ENCODE measurements at regions not wholly inside any gene's neighbourhood (a gene's known extent, or its start where the extent isn't known, plus 50 kb on each side); places are given as distances from the start of the nearest gene placed in this dataset.

DNA sequence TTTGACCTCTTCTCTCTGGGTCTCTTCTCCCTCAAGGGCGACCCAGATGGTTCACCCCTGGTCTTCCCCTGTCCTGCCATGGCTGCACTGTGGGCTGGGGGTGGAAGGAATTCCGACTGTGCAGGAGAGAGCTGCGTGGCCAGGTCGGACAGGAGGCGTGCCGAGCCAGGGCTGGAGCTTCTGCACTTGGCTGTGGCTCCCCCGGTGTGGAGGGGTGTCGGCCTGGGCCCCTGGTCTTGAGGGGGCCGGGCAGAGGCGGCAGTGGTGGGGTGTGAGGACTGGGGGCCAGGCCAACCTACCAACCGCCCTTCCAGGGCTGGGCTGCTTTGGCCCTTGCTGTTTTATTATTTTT, 74.9 kb upstream of the SHH start:
- DNase-seq (ENCODE audit: low spot score) = no peak

DNA sequence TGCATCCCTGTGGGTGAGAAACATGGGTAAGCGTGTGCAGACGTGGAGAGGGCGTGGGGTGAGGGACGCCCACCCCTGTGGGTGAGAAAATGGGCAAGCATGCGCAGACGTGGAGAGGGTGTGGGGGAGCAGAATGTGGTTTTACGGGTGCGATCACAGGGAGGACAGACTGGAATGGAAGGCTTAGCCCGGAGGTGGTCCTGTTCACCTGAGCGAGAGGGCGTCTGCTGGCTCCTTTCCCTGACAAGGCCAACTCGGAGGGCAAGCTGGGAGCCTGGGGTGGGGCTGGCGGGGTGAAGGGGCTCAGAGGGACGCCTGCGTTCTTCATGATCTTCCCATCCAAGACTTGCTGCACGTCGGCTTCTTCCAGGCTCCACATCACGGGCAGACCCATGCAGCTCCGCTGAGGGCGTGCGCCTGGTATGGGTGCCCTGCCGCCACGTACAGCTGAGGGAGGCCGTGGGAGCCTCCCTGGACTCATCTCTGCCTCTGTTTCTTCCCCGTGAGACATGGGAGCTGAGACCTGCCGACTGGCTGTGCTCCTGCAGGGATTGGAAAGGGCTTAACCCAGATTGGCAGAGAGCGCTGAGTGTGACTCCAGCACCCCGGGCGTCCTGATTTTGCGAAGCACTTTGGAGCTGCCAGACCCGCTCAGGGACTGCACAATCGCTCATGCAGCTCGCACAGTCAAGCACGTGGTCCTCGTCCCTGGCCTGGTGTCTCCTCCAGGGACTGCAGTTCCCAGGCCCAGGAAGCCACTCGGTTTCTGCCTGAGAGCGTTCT, 74.3 kb upstream of the SHH start:
- no peak for DNase-seq (ENCODE audit: low spot score)

DNA sequence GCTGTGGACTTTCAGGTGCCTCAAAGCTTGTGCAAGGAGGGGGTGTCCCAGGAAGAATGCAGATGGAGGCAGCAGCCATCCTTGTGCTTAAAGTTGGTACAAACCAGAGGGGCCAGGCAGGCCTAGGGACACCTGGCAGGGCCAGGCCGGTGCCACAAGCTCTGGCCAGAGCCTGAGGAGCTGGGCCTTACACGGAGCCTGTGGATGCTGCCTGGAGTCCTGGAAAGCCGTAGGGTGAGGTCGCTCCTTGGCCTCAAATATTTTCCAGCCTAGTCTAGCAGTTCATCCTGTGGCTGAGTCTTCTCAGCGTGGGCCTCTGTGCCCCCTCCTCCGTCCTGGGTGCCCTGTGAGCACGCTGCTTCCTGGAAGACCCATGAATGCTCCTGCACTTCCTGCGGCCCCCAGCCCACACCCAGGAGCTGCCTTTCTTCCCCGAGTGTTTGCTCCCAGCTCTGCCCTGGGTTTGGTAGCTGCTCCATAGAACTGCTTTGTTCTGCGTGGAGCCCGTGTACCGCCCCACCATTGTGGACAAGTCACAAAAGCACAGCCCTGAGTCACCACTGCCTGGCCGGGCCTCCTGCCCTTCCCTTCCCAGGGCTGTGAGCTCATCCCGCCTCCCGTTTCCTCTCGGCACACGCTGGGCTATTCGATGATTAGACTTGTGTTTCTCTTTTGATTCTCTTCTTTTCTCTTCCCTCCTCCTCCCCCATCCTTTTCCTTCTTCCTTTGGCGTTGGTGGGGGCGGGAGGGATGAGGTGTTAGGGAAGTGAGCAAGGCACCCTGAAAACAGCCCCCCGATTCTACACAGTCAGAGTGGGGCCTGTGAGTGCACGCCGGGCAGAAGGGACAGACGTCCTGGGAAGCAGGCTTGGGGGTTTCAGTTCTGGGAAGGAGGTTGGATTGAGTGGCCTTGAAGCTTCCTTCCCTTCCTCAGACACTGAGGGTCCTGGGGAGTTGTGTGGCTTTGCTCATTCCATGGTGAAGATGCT, 73.2 kb upstream of the SHH start:
- DNase-seq (ENCODE audit: low spot score) = no peak

DNA sequence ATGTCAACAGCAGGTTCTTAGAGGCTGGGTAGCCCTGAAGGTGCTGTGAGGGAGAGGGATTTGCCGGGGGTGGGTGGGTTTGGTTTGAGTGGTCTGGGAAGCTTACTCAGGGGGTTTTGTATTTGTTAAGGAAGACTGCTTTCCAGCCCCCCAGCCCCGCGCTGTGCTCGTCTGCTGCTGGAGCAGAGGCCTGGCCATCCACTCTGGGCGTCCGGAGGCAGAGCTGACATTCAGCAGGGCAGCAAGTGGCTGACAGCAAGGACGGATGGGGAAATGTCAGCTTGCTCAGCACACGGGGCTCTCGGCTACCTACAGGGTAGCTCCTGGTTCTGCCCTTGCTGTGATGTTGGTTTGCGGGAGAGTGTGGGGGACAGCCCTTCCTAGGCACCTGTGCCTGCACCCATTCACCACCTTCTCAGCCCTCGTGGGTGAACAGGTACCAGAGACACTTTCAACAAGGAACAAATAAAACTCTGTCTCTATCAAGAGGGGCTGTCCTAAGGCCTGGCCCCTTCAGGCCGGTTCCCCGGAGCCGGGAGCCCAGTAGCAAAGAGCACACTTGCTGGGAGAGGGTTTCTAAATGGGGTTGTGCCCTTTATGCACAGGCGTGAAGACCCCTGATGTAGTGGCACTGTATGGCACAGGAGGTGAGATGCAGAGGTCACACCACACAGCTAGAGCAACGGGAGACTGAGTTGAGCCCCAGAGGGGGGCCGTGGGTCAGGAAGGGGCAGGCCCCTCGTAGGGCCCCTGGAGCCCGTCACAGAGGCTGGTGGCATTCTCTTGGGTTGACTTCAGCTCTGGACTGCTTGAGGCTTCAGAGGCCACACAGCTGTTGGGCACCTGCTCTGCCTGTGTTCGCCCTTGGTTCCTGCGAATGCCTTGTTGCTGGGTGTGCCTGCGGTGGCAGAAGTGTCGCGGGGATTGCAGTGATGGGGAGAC, 72.2 kb upstream of the SHH start:
- DNase-seq (ENCODE audit: low spot score) = no peak

DNA sequence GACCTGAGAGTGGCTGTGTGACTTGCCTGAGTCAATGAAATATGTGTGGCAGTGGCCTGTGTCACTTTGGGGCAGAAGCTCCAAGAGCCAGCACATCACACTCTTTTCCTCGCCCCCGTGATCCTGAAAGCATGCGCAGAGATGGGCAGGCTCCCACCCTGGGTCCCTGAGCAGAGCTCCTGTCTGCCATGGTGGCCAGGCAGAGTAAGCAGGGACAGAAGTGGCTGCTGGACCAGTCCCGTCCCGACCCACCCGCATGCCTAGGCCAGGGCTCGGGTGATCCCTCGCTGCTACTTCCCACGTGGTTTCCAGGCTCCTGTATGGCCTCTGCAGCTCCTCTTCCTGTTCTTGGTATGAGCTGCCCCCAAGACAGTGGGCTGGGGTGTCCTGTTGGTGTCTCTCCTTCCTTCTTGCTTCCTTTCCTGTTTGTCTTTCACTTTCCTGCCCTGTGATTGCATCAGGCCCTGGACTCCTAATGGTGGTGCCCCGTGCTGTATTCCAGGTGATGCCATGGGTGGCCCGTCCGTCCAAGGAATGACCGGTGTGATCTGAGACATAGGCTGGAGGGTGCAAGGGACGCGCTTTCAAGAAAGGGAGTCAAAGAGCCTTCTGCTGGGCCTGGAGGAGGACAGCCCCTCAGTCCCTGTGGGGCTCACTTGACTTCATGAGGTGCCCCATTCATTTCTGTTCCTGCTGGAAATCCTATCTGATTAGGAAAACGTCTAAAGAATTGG, 71.4 kb upstream of the SHH start:
- DNase-seq (ENCODE audit: low spot score) = no peak

DNA sequence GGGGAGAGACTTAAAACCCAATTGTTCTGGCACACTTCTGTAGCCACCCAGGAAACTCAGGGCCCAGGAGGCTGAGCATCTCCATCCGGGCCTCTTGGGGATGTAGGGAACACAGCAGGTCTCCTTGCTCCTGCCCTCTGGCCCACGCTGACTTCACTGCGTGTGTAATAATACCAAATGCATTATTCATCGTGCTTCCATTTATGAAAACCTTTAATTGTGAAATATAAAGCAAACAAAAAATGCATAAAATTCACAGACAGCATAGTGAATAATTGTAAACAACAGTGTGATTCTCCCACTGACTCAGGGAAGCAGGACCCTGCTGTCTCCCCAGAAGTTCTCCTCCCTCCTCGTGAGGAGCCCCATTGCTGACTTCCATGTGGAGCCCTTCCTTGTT, 70.3 kb upstream of the SHH start:
- DNase-seq (ENCODE audit: low spot score) = no peak

DNA sequence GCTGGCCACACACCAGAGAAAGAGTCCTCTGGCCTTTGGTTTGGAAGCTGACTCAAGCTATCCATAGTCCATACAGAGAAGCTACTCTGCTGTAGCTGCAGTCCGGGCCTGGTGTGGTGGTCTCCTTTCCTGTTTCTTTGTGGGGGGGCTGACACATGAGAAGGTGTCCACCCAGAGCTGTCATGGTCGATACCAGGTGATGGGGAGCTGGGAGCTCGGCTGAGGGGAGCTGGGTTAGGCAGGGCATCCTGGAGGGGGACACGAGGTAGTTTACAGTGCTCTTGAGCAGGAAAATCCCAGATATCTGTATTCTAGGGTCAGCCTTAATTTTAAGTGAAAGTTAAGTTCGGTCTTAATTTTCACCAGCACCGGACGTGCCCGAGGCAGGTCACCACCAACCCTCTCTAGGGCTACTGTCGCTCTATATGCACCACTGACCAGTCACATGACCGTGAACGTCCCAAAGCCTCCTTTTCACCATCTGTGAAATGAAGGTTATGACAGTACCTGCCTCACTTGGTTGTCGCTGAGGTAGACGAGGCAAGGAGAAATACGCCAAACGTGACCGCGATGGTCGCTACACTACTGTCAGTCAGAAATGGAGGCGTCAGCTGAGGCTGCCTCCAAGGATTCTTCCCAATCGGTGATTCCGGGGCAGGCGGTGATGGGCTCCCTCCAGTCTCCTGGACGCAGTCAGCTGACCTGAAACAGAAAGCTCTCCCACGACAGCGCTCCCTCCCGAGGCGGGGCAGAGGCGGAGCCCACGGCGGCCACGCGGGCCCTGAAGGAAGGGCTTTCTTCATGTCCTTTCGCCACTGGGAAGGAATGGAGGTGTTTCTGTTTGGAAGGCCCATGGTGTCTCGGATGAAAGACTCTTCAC, 69.4 kb upstream of the SHH start:
- DNase-seq (ENCODE audit: low spot score) = no peak

DNA sequence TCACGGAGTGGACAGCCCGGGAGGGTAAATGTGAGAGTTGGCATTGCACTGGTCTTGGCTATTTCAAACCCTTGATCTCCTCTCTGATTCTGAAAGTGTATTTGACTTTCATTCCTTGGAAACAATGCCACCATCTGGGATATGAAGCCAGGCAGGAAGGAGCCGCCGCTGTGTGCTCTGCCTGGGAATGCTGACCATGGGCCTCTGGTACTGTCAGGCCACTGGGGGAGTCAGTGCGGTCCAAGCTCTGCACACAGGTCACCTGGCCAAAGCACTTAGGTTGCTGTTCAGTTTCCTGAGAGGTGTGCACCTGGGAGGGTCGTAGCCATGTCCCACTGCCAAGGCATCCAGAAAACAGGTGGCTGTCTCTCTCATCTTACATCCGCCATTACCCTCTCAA, 68.5 kb upstream of the SHH start:
- no peak for DNase-seq (ENCODE audit: low spot score)

DNA sequence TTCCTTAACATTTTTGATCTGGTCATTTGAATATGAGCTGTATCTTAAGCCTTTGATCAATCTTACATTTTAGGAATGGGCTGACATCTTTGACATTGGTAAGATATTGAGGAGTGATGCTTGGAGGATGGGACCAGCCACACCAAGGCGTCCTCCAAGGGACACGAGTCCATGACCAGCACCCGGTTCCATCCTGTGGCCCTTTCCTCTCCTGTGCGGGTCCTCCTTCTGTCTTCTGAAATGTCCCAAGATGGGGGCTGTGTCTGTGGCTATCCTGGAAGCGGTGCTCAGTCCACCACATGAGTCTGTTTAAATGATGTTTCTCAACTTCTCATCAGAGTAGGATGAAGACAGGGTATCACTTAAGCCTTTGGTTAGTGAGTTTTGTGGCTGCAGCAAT, 67.3 kb upstream of the SHH start:
- no peak for DNase-seq (ENCODE audit: low spot score)

DNA sequence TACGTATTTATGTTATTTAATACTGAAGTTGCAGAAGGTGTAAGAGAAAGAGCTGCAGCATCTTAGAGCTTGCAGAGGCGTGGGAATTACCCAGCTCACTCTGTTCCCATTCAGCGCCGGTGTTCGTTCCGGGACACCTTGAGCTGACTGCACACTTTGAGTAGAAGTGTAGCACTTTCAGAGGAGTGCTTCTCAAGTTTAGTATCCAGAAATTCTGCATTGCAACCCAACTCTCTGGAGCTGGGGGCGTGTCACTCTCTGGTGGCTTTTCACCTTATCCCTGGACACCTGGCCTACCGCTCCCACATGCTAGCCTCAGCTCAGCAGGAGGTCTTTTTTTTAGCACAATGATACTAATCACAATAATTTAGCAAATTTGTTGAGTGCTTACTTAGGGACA, 66.4 kb upstream of the SHH start:
- no peak for DNase-seq (ENCODE audit: low spot score)

DNA sequence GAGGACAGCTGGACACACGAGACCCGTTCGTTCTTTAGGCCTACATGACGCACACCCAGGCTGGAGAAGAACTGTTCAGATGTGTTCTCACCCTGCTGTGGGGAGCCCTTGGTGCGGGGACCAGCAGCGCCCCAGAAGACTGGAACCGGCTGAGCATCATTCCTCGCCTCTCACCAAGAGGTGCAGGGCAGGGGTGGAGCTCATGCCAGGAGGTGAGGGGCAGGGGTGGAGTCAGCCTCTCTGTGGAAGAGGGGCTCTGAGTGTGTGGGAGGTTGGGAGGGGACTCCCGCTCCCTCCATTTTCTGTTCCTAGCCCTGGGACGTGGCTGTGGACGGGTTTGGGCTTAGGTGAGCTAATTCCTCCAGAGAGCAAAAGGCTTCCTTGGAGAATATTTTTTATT, 66.0 kb upstream of the SHH start:
- DNase-seq (ENCODE audit: low spot score) = no peak

DNA sequence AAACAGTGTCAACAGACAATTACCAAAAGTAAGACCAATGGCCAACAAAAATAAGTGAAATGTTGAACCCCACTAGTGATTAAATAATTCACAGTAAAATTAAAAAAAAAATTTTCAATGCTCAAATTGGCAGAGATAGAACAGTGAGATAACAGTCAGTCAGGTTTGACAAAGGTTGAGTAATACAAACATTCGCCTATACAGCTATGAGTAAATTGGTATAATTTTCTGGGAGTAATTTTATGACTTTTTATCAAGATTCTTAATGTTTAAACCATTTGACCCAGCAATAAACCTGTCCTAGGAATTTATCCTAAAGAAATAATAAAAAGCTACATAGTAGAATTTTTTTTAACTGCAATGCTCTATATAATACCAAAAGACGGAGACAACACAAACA, 64.9 kb upstream of the SHH start:
- no peak for DNase-seq (ENCODE audit: low spot score)

DNA sequence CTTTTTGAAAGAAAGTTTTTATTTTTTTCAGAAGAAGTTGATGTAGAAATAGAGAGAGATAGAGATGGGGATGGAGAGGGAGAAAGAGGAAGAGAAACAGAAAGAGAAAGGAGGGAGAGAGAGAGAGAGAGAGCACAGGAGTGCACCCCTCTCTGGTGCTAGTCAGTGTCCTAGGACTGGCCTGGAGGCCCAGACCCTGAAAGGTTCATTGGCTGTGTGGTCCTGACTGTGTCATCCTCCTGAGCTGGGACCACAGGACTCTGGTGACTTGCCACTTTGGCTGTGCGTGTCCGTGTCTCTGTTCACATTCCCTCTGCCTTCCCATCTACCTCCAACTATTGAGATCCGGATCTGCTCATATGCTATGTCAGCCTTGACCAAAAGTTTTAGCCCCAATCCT, 62.1 kb upstream of the SHH start:
- DNase-seq (ENCODE audit: low spot score) = no peak

DNA sequence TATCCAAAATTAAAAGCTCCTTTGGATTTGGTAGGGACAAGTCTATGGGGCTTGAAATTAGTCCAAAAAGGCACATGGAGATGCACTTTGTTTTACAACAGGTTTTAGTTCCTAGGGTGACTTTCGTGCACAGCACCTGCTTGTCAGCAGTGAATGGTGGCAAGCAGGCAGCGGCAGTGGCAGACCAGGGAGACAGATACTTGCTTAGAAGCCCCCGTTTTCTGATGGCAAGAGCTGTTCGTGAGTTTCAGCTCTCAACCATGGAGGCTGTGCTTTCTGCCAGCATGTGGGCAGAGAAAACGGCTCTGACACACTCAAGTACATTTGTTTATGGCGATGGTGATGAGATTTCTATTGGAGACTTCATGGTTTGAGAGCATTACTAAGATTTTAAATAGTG, 61.7 kb upstream of the SHH start:
- no peak for DNase-seq (ENCODE audit: low spot score)

DNA sequence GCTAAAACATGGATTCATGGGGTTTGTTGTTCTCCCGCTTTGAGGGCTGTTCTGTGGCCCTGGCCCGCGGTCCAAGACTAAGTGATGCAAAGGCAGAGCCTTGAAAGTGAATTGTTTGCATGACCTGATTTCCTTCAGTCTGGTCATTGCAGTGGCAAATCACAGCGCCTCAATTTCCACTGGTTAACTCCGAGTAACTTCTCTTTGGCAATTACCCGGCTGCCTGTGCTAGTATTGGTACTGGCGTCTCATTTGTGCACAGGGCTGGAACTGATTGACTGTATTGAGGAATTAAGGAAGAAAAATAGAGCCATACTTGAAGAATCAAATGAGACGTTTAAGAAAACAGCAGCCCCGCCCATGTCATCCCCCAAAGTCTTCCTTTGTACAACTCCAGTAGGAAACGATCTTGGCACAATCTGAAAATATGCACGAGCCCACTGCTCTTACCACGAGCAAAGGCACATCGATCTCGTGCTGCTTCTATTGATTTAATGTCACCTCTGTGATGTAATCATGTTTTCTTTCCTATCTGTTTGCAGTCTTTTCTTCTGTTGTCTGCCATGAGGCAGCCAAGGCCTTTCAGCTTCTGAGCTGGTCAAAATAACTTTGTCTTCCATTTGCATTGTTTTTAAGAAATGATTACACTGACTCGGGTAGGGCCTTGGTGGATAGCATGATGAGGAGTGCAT, 60.6 kb upstream of the SHH start:
- no peak for DNase-seq (ENCODE audit: low spot score)

DNA sequence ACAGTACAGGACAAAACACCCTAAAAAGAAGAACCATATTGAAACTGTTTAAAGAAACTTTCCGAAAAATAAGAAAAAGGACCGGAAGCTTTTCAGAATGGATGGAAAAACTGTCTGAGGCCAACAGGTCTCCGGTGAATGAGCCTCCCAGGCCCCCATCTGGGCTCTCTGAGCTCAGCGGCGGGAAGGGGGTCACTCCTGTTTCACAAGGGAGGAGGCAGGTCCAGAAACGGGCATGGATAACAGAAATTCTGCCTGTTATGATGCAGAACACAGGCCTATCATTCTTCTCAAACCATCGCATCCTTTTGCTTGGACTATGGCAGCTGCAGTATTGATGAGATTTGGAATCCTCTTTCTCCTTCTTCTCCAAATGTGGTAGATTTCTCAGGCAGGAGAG, 58.9 kb upstream of the SHH start:
- DNase-seq (ENCODE audit: low spot score) = no peak

DNA sequence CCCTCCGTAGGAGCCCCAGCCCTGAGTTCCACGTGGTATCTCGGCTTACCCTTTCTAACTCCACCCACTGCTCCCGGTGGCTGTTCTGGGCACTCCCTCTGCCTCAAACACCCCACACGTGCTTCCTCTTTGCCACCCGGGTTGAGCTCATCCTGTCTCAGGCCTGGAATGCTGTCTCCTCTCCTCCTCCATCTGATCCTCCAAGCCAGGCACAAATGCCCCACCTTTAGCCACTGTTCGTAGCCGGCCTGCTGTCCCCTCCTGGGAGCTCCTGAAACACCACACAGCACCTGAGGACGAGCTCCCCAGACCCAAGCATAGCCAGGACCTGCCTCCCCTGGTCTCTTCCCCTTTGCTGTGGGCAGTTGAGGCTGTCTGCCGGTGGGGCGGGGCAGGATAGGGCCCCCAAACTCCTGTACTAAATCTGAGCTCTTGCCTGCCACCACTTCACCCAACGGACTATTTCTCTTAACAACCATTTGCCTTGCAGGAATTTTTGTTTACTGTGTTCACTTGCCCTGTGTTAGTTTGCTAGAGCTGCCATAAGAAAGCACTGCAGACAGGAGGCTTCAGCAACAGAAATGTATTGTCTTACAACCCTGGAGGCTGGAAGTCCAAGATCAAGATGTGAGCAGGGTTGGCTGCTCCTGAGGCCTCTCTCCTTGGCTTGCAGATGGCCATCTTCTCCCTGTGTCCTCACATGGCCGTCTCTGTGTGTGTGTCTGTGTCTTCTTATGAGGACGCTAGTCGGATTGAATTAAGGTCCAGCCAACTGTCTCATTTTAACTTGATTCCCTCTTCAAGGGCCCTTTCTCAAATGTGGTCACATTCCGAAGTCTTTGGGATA, 58.3 kb upstream of the SHH start:
- no peak for DNase-seq (ENCODE audit: low spot score)

DNA sequence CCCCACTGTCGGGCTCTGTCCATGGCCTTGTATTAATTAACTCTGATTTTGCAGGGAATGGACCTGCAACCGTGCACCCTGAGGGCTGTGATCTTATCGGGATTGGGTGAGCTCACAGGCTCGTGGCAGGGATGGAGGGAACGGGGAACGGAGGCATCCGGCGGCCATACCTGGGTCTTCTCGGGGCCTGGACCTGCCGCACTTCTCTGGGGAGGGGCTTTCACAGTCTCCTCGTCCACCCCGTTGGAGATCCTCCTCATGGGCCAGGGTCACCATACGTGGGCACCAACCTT, 57.5 kb upstream of the SHH start:
- no peak for DNase-seq (ENCODE audit: low spot score)

Measured in activated CD4-positive, alpha-beta T cell treated with anti-CD3 and anti-CD28 coated beads, Interleukin-2, Interleukin-4, amounts not matched to agents 100 ng/mL and 50 ng/mL, durations not matched to agents 16 hours and 8 hours (primary cell).